Neuron (in vitro differentiated cells): ENCODE measurements at regions not wholly inside any gene's neighbourhood (a gene's known extent, or its start where the extent isn't known, plus 50 kb on each side); places are given as distances from the start of the nearest gene placed in this dataset.

Source experiments
- H2AFZ ChIP-seq: one replicate; pipeline ENCODE4 v1.6.1; 2013; ENCODE audit warnings: low read depth, mild to moderate bottlenecking, inconsistent platforms, low read length, moderate library complexity
- H3K27me3 ChIP-seq: one replicate; pipeline ENCODE4 v1.6.1; 2013; ENCODE audit warnings: low read length; ENCODE audit not compliant: insufficient read depth
- H3K36me3 ChIP-seq: one replicate; pipeline ENCODE4 v1.6.1; 2013; ENCODE audit warnings: low read length; ENCODE audit not compliant: insufficient read depth
- H3K4me1 ChIP-seq: one replicate; pipeline ENCODE4 v1.6.1; 2013; ENCODE audit warnings: low read length; ENCODE audit not compliant: insufficient read depth
- H3K4me3 ChIP-seq: 2 replicates; pipeline ENCODE4 v1.5.1; 2013; ENCODE audit warnings: mild to moderate bottlenecking, low read length, moderate library complexity
- H3K9me3 ChIP-seq: one replicate; pipeline ENCODE4 v1.6.1; 2013; ENCODE audit warnings: low read length

DNA sequence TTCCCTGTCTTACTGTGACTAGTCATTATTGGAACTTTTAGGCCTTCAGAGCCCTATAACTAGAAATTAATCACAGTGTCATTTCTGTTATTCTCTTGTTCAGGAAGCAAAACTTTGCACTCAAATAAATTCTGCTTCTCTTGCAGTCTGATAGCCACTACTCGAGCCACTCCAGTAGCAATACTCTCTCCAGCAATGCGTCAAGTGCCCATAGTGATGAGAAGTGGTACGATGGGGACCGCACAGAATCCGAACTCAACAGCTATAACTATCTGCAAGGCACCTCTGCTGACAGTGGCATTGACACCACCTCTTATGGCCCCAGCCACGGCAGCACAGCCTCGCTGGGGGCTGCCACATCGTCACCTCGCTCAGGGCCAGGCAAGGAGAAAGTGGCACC lies 223.2 kb upstream of the RGS6 start:
- peaks cover 16% of the 10 kb centered on the region for H3K36me3 ChIP-seq
- H3K4me1 ChIP-seq, result peaks cover 15% of the 10 kb centered on the region
- no peak overlapping the region for H2AFZ ChIP-seq
- H3K4me3 ChIP-seq, result no peak overlapping the region
- no peaks in the 10 kb centered on the region for H3K27me3 ChIP-seq
- peaks cover 4% of the 10 kb centered on the region for H3K9me3 ChIP-seq

GRCh38 chr14:71709987-71710386 lies 222.2 kb upstream of the RGS6 start:
- Histone ChIP-seq H3K4me3 (no peak overlapping the region), H3K27me3 (no peaks in the 10 kb centered on the region), H3K36me3 (peaks cover 9% of the 10 kb centered on the region), H3K4me1 (peaks cover 18% of the 10 kb centered on the region), H3K9me3 (peaks cover 4% of the 10 kb centered on the region), H2AFZ (no peak overlapping the region)

DNA sequence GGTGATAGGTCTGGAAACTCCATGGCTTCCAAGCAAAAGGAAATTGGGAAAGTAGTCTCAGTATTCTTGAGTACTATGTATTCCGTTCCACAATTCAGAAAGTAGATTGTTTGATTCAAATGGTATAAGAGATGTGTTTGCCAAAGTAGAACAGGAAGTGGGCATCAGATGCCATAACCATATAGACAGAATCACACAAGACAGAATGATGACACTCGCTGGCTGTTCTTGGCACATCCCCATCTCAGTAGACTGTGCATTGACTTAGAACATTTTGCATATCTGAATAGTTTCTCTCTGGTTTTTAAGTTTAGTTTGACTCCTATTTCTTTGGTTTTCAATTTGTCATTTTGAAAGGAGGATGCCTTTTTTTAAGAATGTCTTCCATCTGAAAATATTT lies 221.1 kb upstream of the RGS6 start:
- Histone ChIP-seq H3K36me3 (peaks cover 9% of the 10 kb centered on the region), H3K4me3 (no peak overlapping the region), H3K27me3 (no peaks in the 10 kb centered on the region), H2AFZ (no peak overlapping the region), H3K9me3 (peaks cover 4% of the 10 kb centered on the region), H3K4me1 (peaks cover 18% of the 10 kb centered on the region)

DNA sequence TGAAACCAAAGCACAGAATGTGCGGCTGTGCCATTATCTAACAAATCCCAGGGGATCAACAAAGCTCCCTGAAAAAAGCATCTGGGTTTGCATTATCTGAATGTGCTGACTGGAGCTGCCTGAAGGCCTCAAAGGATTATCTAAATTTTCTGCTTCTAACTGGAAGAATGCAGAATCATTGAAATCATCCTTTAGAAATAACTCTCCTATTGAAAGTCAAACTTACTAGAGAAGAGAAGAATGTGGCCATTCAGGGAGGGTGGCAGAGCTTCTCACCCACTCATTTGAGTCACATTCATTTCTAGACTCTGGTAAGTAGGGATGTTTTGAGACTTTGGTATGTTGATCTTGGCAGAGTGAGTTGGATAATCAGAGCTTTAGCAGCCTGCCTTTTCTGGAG lies 220.6 kb upstream of the RGS6 start:
- Histone ChIP-seq H2AFZ (no peak overlapping the region), H3K27me3 (no peaks in the 10 kb centered on the region), H3K4me1 (peaks cover 18% of the 10 kb centered on the region), H3K36me3 (peaks cover 9% of the 10 kb centered on the region), H3K4me3 (no peak overlapping the region), H3K9me3 (peaks cover 4% of the 10 kb centered on the region)

GRCh38 chr14:71712478-71712877 lies 219.8 kb upstream of the RGS6 start:
- peaks cover 18% of the 10 kb centered on the region for H3K4me1 ChIP-seq
- peaks cover 4% of the 10 kb centered on the region for H3K9me3 ChIP-seq
- H3K36me3 ChIP-seq, result peaks cover 9% of the 10 kb centered on the region
- no peak overlapping the region for H2AFZ ChIP-seq
- no peaks in the 10 kb centered on the region for H3K27me3 ChIP-seq
- H3K4me3 ChIP-seq, result no peak overlapping the region

DNA sequence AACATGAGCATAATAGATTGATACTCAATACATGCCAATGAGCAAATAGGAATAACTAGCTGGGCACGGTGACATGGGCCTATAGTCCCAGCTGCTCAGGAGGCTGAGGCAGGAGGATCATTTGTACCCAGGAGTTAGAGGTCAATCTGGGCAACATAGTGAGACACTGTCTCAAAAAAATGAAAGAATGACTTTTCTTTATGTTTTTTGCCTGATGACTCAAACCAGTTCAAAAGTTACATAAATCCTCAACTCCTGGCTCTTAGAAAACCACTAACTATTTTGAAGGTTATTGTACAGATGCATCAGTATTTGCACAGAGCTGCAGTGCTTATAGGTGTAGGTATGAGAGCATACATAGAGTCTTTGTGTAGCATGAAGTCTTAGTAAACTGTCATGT lies 219.2 kb upstream of the RGS6 start:
- Histone ChIP-seq H3K36me3 (peaks cover 9% of the 10 kb centered on the region), H3K4me3 (no peak overlapping the region), H3K9me3 (peaks cover 4% of the 10 kb centered on the region), H3K27me3 (no peaks in the 10 kb centered on the region), H3K4me1 (peaks cover 18% of the 10 kb centered on the region), H2AFZ (no peak overlapping the region)

GRCh38 chr14:71713451-71713850 lies 218.8 kb upstream of the RGS6 start:
- Histone ChIP-seq H3K27me3 (no peaks in the 10 kb centered on the region), H3K4me3 (no peak overlapping the region), H3K4me1 (peaks cover 18% of the 10 kb centered on the region), H3K9me3 (peaks cover 4% of the 10 kb centered on the region), H3K36me3 (peaks cover 9% of the 10 kb centered on the region), H2AFZ (no peak overlapping the region)

GRCh38 chr14:71714225-71714624 lies 218.0 kb upstream of the RGS6 start:
- Histone ChIP-seq H3K27me3 (no peaks in the 10 kb centered on the region), H2AFZ (no peak overlapping the region), H3K9me3 (peaks cover 3% of the 10 kb centered on the region), H3K4me3 (no peak overlapping the region), H3K36me3 (peaks cover 7% of the 10 kb centered on the region), H3K4me1 (peaks cover 18% of the 10 kb centered on the region)

- Histone ChIP-seq H3K4me1 (peaks cover 13% of the 10 kb centered on the region), H2AFZ (no peak overlapping the region), H3K4me3 (no peak overlapping the region), H3K36me3 (no peaks in the 10 kb centered on the region), H3K9me3 (no peaks in the 10 kb centered on the region), H3K27me3 (no peaks in the 10 kb centered on the region)
These were observed 216.0 kb upstream of the RGS6 start for GRCh38 chr14:71716041-71716772.

- Histone ChIP-seq H3K27me3 (no peaks in the 10 kb centered on the region), H3K9me3 (no peaks in the 10 kb centered on the region), H3K4me3 (no peak overlapping the region), H3K4me1 (peaks cover 5% of the 10 kb centered on the region), H2AFZ (no peak overlapping the region), H3K36me3 (peaks cover 14% of the 10 kb centered on the region)
These were observed 211.1 kb upstream of the RGS6 start for GRCh38 chr14:71720978-71721624.

GRCh38 chr14:71721791-71722190 lies 210.4 kb upstream of the RGS6 start:
- Histone ChIP-seq H3K36me3 (peaks cover 14% of the 10 kb centered on the region), H2AFZ (no peak overlapping the region), H3K27me3 (no peaks in the 10 kb centered on the region), H3K9me3 (no peaks in the 10 kb centered on the region), H3K4me1 (peaks cover 8% of the 10 kb centered on the region), H3K4me3 (no peak overlapping the region)

- peaks cover 14% of the 10 kb centered on the region for H3K36me3 ChIP-seq
- no peaks in the 10 kb centered on the region for H3K27me3 ChIP-seq
- peaks cover 8% of the 10 kb centered on the region for H3K4me1 ChIP-seq
- no peak overlapping the region for H2AFZ ChIP-seq
- no peaks in the 10 kb centered on the region for H3K9me3 ChIP-seq
- no peak overlapping the region for H3K4me3 ChIP-seq
These were observed 209.3 kb upstream of the RGS6 start for GRCh38 chr14:71722885-71723284.

- H3K4me3 ChIP-seq, result no peak overlapping the region
- peaks cover 25% of the 10 kb centered on the region for H3K36me3 ChIP-seq
- no peak overlapping the region for H2AFZ ChIP-seq
- H3K9me3 ChIP-seq, result no peaks in the 10 kb centered on the region
- H3K27me3 ChIP-seq, result no peaks in the 10 kb centered on the region
- H3K4me1 ChIP-seq, result peaks cover 8% of the 10 kb centered on the region
These were observed 206.2 kb upstream of the RGS6 start for GRCh38 chr14:71725922-71726579.
